Spinal cord (tissue), 9 donors: ENCODE measurements at regions not wholly inside any gene's neighbourhood (a gene's known extent, or its start where the extent isn't known, plus 50 kb on each side); places are given as distances from the start of the nearest gene placed in this dataset.
"Not testable (repeated sequence)": the region's sequence is repeated elsewhere in the genome, so short reads cannot be mapped to it uniquely, and the experiment has no call there.

Experiments used
- DNase-seq, 6 donors: peaks; one replicate each; pipeline versions ENCODE4 v3.0.0 to v3.0.0-alpha.2; 2013 to 2015; ENCODE audit warnings: low spot score in 6 of 6, low read depth in 4 of 6
- H3K27ac ChIP-seq: one replicate; pipeline ENCODE4 v1.5.1; 2013; ENCODE audit warnings: low read depth, low read length, control low read depth
- H3K27me3 ChIP-seq: one replicate; pipeline ENCODE4 v1.6.1; 2013; ENCODE audit warnings: low read length; ENCODE audit not compliant: control insufficient read depth, insufficient read depth
- H3K36me3 ChIP-seq: one replicate; pipeline ENCODE4 v1.6.1; 2013; ENCODE audit warnings: low read length; ENCODE audit not compliant: control insufficient read depth, insufficient read depth
- H3K4me1 ChIP-seq: one replicate; pipeline ENCODE4 v1.6.1; 2013; ENCODE audit warnings: low read length; ENCODE audit not compliant: control insufficient read depth, insufficient read depth
- H3K4me3 ChIP-seq: one replicate; pipeline ENCODE4 v1.5.1; 2013; ENCODE audit warnings: low read depth, low read length, control low read depth
- H3K9me3 ChIP-seq: one replicate; pipeline ENCODE4 v1.6.1; 2013; ENCODE audit warnings: low read length; ENCODE audit not compliant: control insufficient read depth, insufficient read depth
- WGBS: methylation state at CpG from one replicate; pipeline ENCODE4 v1.1.5; 2013; ENCODE audit warnings: missing lambda C conversion rate; ENCODE audit not compliant: insufficient coverage; 5-methylcytosine and 5-hydroxymethylcytosine counted together
- donor health status: healthy.

DNA sequence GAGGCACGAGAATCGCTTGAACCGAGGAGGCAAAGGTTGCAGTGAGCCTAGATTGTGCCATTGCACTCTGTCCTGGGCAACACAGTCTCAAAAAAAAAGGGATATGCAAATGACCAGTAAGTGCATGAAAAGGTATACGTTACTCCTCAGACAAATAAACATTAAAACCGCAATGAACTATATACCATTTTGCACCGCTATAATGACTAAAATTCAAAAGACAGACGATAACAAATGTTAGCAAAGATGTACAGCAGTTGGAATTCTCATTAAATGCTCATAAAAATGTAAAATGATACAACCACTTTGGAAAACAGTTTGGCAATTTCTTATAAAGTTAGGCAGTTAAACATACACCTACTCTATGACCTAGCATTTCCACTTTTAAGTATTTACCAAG is 67.4 kb upstream of the MSH6 start:
- WGBS = 100% methylated on average over 3 of the region's 7 CpGs
- no peaks in the 10 kb centered on the region for H3K36me3 ChIP-seq
- no peaks in the 10 kb centered on the region for H3K27me3 ChIP-seq
- no peaks in the 10 kb centered on the region for H3K9me3 ChIP-seq
- H3K4me1 ChIP-seq = no peaks in the 10 kb centered on the region
- H3K27ac ChIP-seq = no peak overlapping the region
- no peak for DNase-seq
- H3K4me3 ChIP-seq = no peak overlapping the region

DNA sequence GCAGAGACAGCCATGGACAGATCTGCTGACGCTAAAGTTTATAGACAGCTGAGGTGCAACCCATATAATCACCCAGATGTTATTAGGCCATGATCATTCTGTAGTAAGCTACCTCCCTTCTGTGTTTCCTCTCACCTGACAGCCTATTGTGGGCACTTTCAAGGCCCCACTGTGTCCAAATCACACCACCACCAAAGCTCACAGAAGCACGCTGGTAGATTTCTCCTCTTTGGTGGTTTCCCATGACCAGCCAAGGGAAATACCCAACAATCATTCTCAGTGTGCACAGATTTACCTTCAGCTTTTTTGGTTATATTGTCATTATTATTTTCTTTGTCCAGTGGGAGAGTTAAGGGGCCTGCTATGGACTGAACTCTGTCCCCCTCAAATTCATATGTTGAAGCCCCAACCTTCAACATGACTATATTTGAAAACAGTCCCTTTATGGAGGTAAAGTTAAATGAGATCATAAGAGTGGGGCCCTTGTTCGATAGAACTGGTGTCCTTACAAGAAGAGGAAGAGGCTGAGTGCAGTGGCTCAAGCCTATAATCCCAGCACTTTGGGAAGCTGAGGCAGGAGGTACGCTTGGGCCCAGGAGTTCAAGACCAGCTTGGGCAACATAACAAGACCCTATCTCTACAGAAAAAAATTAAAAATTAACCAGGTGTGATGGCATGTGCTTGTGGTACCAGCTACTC is 74.0 kb upstream of the MSH6 start:
- Histone ChIP-seq H3K27me3 (no peaks in the 10 kb centered on the region), H3K9me3 (no peaks in the 10 kb centered on the region), H3K4me1 (no peaks in the 10 kb centered on the region), H3K36me3 (no peaks in the 10 kb centered on the region), H3K27ac (no peak overlapping the region), H3K4me3 (no peak overlapping the region)
- DNase-seq = no peak
- 100% methylated on average over 1 of the region's 4 CpGs for WGBS

DNA sequence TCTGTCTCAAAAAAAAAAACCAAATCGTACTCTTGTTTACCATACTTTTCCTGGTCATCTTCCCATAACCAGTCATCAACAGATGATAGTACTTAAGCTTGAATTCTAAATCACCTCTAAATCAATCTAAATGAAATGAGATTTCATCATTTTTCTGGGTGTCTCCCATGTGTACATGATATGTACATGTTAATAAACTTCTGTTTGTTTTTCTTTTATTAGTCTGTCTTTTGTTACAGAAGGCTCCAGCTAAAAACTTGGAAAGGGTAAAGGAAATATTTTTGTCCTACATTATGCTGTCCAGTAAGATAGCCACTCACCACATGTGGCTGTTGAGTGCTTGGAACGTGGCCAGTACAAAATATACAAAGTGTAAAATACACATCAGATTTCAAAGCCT is 78.7 kb upstream of the MSH6 start:
- H3K27ac ChIP-seq = no peak overlapping the region
- WGBS = no CpG with 5 or more reads among the region's 2 CpGs
- no peaks in the 10 kb centered on the region for H3K27me3 ChIP-seq
- no peaks in the 10 kb centered on the region for H3K9me3 ChIP-seq
- no peaks in the 10 kb centered on the region for H3K4me1 ChIP-seq
- no peaks in the 10 kb centered on the region for H3K36me3 ChIP-seq
- no peak overlapping the region for H3K4me3 ChIP-seq
- DNase-seq = no peak

DNA sequence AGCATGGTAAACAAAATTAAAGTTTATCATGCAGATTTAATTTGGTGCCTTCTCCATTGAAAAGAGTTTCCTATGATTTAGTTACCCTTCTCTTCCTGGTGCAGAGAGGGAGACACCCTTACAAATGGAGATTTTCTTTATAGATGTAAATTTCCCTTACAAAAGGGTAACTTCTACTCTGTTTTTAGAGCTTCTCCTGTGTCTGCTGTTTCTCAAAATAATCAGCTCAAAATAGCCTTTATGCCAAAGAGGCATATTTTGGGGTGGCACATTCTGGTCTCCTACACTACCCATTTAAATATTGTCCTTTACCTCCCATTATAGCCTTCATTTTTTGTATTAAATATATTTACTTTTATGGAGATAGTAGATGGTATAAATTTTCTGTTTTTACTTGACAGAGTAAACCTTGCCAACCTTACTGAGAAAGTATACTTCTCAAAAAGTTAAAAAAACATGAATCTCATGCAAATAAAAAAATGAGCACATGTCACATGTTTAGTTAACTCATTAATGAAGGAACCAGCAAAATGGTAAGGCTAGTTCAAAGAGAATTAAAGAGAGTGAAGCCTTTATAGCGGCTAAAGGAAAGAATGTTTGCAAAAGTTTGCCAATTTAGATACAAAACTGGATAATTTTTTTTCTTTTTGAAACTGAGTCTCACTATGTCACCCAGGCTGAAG is 83.3 kb upstream of the MSH6 start:
- H3K4me1 ChIP-seq = no peaks in the 10 kb centered on the region
- no peaks in the 10 kb centered on the region for H3K36me3 ChIP-seq
- no peaks in the 10 kb centered on the region for H3K27me3 ChIP-seq
- H3K27ac ChIP-seq = no peak overlapping the region
- H3K4me3 ChIP-seq = no peak overlapping the region
- no peaks in the 10 kb centered on the region for H3K9me3 ChIP-seq
- 100% methylated on average over 1 of the region's 1 CpG for WGBS
- DNase-seq = no peak

DNA sequence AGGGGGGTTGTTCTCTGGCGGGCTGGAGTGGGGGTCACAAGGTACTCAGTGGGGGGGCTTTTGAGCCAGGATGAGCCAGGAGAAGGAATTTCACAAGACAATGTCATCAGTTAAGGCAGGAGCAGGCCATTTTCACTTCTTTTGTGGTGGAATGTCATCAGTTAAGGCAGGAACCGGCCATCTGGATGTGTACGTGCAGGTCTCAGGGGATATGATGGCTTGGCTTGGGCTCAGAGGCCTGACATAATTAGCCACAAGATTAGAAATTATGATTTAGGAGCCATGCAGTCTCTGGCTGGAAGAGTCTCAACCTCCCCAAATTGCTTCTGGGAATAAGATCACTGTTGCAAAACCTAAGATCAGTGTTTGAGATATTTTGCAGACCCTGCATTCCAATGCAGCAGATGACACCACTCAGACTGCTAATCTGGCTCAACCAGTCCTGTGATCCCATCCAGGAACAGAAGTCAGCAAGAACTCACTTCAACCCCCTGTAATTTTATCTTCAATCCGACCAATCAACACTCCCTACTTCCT is 84.4 kb upstream of the MSH6 start:
- DNase-seq, H3K4me1 ChIP-seq, H3K4me3 ChIP-seq, H3K27me3 ChIP-seq, H3K36me3 ChIP-seq, H3K9me3 ChIP-seq, H3K27ac ChIP-seq: not testable (repeated sequence)
- 75% methylated on average over 4 of the region's 4 CpGs for WGBS

DNA sequence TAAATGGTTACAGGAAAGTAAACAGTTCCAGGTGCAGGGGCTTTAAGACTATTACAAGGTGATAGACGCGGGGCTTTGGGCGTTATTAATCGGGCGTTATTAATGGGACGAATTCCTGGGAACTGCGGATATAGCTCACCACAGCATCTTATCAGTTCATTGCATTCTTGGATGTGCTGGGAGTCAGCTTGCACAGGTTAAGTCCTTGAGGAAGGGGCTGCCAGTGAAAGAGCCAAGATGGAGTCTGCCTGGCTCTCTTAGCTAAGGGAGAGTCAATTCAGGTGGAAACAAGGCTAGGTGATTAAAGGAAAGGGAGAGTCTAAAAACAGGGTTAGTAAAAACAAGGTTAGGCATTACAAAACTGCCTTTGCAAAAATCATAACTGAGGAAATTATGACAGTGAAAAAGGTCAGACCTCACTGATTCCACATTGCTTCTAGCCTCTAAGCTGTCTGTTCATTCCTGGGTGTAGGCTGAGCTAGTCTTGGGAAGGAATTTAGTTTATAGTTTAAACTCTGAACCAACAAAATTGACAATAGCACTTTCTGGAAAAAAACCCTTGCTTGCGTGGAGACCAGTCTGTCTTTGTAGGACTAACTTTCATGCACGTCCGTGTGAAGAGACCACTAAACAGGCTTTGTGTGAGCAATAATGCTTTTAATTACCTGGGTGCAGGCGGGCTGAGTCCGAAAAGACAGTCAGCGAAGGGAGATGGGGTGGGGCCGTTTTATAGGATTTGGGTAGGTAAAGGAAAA is 85.1 kb upstream of the MSH6 start:
- DNase-seq, H3K36me3 ChIP-seq, H3K27me3 ChIP-seq, H3K9me3 ChIP-seq, H3K27ac ChIP-seq, H3K4me1 ChIP-seq, H3K4me3 ChIP-seq: not testable (repeated sequence)
- WGBS = 69% methylated on average over 6 of the region's 14 CpGs

DNA sequence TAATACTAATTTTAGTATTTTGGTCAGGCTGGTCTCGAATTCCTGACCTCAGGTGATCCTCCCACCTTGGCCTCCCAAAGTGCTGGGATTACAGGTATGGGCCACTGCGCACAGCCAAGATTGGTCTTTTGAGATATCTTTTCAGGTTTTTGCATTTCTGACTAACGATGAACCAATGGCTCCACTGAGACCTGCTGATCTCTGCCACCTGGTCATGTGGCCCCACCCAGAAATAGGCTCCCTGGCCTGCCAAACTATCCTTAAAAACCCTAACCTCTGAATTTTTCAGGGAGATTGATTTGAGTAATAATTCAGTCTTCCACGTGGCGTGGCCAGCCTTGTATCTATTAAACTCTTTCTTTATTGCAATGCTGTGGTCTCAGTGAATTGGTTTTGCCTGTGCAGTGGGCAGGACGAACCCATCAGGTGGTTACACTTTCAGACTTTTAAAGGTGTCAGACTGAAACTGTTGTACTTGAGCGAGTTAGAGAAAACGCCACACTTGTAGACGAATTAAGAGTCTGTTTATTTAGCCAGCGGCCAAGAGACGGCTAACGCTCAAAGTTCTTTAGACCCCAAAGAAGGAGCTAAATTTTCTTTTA is 85.8 kb upstream of the MSH6 start:
- no peaks in the 10 kb centered on the region for H3K9me3 ChIP-seq
- WGBS = 84% methylated on average over 9 of the region's 12 CpGs
- DNase-seq = no peak
- no peaks in the 10 kb centered on the region for H3K27me3 ChIP-seq
- no peak overlapping the region for H3K4me3 ChIP-seq
- no peak overlapping the region for H3K27ac ChIP-seq
- H3K4me1 ChIP-seq = no peaks in the 10 kb centered on the region
- H3K36me3 ChIP-seq = no peaks in the 10 kb centered on the region

DNA sequence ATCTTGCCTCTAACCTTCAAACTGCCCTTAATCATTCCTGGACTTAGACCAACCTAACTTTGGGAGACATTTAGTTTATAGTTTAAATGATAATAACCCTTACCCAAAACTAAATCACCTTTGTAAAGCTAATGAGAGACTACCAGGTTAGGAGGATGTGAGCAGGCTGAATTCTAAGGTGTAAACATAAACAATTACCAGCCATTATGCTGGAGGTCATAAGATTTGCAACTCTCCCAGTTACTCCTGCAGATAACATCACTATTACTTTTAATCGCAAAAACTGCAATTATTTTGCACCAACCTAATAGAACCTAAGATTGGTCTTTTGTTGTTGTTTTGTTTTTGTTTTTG is 86.5 kb upstream of the MSH6 start:
- Histone ChIP-seq H3K9me3 (no peaks in the 10 kb centered on the region), H3K36me3 (no peaks in the 10 kb centered on the region)
- no CpG with 5 or more reads among the region's 1 CpG for WGBS

DNA sequence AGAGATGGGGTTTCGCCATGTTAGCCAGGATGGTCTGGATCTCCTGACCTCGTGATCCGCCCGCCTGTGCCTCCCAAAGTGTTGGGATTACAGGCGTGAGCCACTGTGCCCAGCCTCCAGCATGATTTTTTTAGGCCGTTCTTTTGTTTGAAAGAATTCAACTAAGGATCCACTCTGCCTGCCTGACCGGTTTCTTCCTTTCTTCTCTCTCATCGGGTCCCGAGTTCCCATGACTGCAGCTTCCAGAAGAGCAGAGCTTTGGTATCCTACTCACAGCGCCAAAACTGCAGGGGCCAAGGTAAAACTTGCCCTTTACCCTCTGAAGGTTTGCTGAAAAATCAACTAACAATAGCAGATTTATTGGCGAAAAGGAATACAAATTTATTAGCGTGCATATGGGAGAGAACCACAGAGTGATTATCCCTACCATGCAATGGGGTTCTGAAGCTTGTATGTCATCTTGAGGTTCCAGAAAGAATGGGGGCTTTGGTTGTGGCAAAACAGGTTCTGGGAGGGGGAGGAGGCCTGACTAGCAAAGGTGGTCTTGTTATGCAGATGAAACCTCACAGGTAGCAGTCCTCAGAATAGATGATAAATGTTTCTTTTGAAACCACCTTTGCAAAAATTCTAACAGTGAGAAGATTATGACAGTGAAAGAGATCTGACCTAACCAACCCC is 87.0 kb upstream of the MSH6 start:
- Histone ChIP-seq H3K4me3 (no peak overlapping the region), H3K4me1 (no peaks in the 10 kb centered on the region), H3K27ac (no peak overlapping the region), H3K36me3 (no peaks in the 10 kb centered on the region), H3K9me3 (no peaks in the 10 kb centered on the region), H3K27me3 (no peaks in the 10 kb centered on the region)
- DNase-seq = no peak
- 32% methylated on average over 9 of the region's 12 CpGs for WGBS

More for the DNA sequence above, 86.5 kb upstream of the MSH6 start:
- Histone ChIP-seq H3K27ac (no peak overlapping the region), H3K27me3 (no peaks in the 10 kb centered on the region), H3K4me3 (no peak overlapping the region), H3K4me1 (no peaks in the 10 kb centered on the region)
- DNase-seq = no peak
